OCI-LY7 (cell line): ENCODE measurements at regions not wholly inside any gene's neighbourhood (a gene's known extent, or its start where the extent isn't known, plus 50 kb on each side); places are given as distances from the start of the nearest gene placed in this dataset.

Experiments used
- BruUV-seq: library from RNA; stranded (reverse); fragments of 400-500 nt; replicated peaks from 2 replicates; lab custom pipeline; 2021; lab: Mats Ljungman, UMichigan
- CTCF ChIA-PET: fragments of 300-600 bp; sonication (Branson Sonifier 250); formaldehyde crosslinking; loops from one replicate; lab custom pipeline; 2022; ENCODE audit warnings: antibody characterized with exemption; ENCODE audit not compliant: unreplicated experiment; lab: Charles Lee
- POLR2A ChIA-PET: fragments of 300-600 bp; sonication (Branson Sonifier 250); formaldehyde crosslinking; loops from one replicate; lab custom pipeline; 2022; ENCODE audit warnings: antibody characterized with exemption; lab: Charles Lee
- DNase-seq: peaks from one replicate; pipeline ENCODE4 v3.0.0-alpha.2; 2015; ENCODE audit warnings: low spot score
- H2AFZ ChIP-seq: fragments of 200-600 bp; sonication (generic), shearing (Covaris generic); 2 replicates; pipeline ENCODE4 v1.6.1; 2014; ENCODE audit warnings: mild to moderate bottlenecking, antibody characterized with exemption, low read length, moderate library complexity
- H3K27ac ChIP-seq: fragments of 200-600 bp; sonication (generic); 2 replicates; pipeline ENCODE4 v1.5.1; 2014; ENCODE audit warnings: mixed run types, low read depth, mild to moderate bottlenecking, moderate library complexity, low read length, inconsistent platforms; ENCODE audit not compliant: poor library complexity, severe bottlenecking
- H3K36me3 ChIP-seq: fragments of 200-600 bp; sonication (generic); 2 replicates; pipeline ENCODE4 v1.6.1; 2014; ENCODE audit warnings: mild to moderate bottlenecking, antibody characterized with exemption, low read length, moderate library complexity, mixed read lengths; ENCODE audit not compliant: insufficient read depth
- H3K4me1 ChIP-seq: fragments of 200-600 bp; sonication (generic); 2 replicates; pipeline ENCODE4 v1.5.1; 2014; ENCODE audit warnings: mild to moderate bottlenecking, low read length; ENCODE audit not compliant: insufficient read depth, poor library complexity, severe bottlenecking
- H3K4me2 ChIP-seq: fragments of 200-600 bp; sonication (generic); 2 replicates; pipeline ENCODE4 v1.6.1; 2014; ENCODE audit warnings: mild to moderate bottlenecking, low read length
- H3K4me3 ChIP-seq: fragments of 200-600 bp; sonication (generic); 2 replicates; pipeline ENCODE4 v1.5.1; 2014; ENCODE audit warnings: mild to moderate bottlenecking, low read depth, low read length; ENCODE audit not compliant: poor library complexity, severe bottlenecking
- H3K79me2 ChIP-seq: fragments of 200-600 bp; sonication (generic); 2 replicates; pipeline ENCODE4 v1.6.1; 2016; ENCODE audit warnings: low read depth, mild to moderate bottlenecking, low read length, moderate library complexity, mixed read lengths; ENCODE audit not compliant: insufficient read depth
- H3K9me2 ChIP-seq: fragments of 200-600 bp; sonication (generic); 2 replicates; pipeline ENCODE4 v1.6.1; 2016; ENCODE audit warnings: mild to moderate bottlenecking, low read length, mixed read lengths; ENCODE audit not compliant: insufficient read depth
- H3K9me3 ChIP-seq: fragments of 200-600 bp; sonication (generic); 2 replicates; pipeline ENCODE4 v1.6.1; 2014; ENCODE audit warnings: mild to moderate bottlenecking, mixed run types, low read length, mixed read lengths
- H4K20me1 ChIP-seq: fragments of 200-600 bp; sonication (generic); 2 replicates; pipeline ENCODE4 v1.6.1; 2014; ENCODE audit warnings: mild to moderate bottlenecking, antibody characterized with exemption, low read length, moderate library complexity, mixed read lengths; ENCODE audit not compliant: insufficient read depth
- CTCF ChIP-seq: fragments of 200-600 bp; sonication (generic); conservative IDR thresholded peaks from 2 replicates; pipeline ENCODE4 v1.5.1; 2014; ENCODE audit warnings: mild to moderate bottlenecking, antibody characterized with exemption, low read length, moderate library complexity, mixed read lengths
- EZH2phosphoT487 ChIP-seq: fragments of 200-600 bp; sonication (generic); IDR thresholded peaks from 2 replicates; pipeline ENCODE4 v1.6.1; 2018; ENCODE audit warnings: low read depth, borderline replicate concordance, mild to moderate bottlenecking, mixed run types, antibody characterized with exemption, low read length, moderate library complexity, mixed read lengths
- intact Hi-C: fragments of 100-400 bp; cut with micrococcal nuclease; formaldehyde crosslinking; loops from one replicate; pipeline ENCODE4 v1.10.0; 2022; ENCODE audit not compliant: unreplicated experiment

GRCh38 chr4:180650273-180650672 lies 1592.9 kb upstream of the TENM3 start:
- no peak overlapping the region for H3K4me3 ChIP-seq
- no peaks in the 10 kb centered on the region for H3K79me2 ChIP-seq
- no peaks in the 10 kb centered on the region for H4K20me1 ChIP-seq
- H3K4me1 ChIP-seq = no peaks in the 10 kb centered on the region
- no peak for DNase-seq
- CTCF ChIA-PET = no interaction called here
- intact Hi-C loops = no loop called here
- H3K27ac ChIP-seq = no peak overlapping the region
- H3K36me3 ChIP-seq = no peaks in the 10 kb centered on the region
- H3K9me3 ChIP-seq = no peaks in the 10 kb centered on the region
- no peaks in the 10 kb centered on the region for H3K9me2 ChIP-seq
- no TSS peak for BruUV-seq
- no peak overlapping the region for H3K4me2 ChIP-seq
- H2AFZ ChIP-seq = no peak overlapping the region
- TF ChIP-seq EZH2phosphoT487 = no peak
- no peak for TF ChIP-seq CTCF
- POLR2A ChIA-PET = no interaction called here

GRCh38 chr4:180652533-180652932 lies 1590.7 kb upstream of the TENM3 start:
- intact Hi-C loops = no loop called here
- Histone ChIP-seq H3K9me2 (no peaks in the 10 kb centered on the region), H4K20me1 (no peaks in the 10 kb centered on the region), H3K36me3 (no peaks in the 10 kb centered on the region), H3K27ac (no peak overlapping the region), H3K9me3 (no peaks in the 10 kb centered on the region), H3K4me2 (no peak overlapping the region), H2AFZ (no peak overlapping the region), H3K79me2 (no peaks in the 10 kb centered on the region), H3K4me3 (no peak overlapping the region), H3K4me1 (no peaks in the 10 kb centered on the region)
- ChIA-PET CTCF (no interaction called here), POLR2A (no interaction called here)
- TF ChIP-seq CTCF (no peak), EZH2phosphoT487 (no peak)
- BruUV-seq = no TSS peak
- no peak for DNase-seq

GRCh38 chr4:180655886-180656285 lies 1587.3 kb upstream of the TENM3 start:
- Histone ChIP-seq H3K36me3 (no peaks in the 10 kb centered on the region), H3K4me1 (no peaks in the 10 kb centered on the region), H3K79me2 (no peaks in the 10 kb centered on the region), H3K9me2 (no peaks in the 10 kb centered on the region), H2AFZ (no peak overlapping the region), H3K27ac (no peak overlapping the region), H3K4me3 (no peak overlapping the region), H3K9me3 (no peaks in the 10 kb centered on the region), H4K20me1 (no peaks in the 10 kb centered on the region), H3K4me2 (no peak overlapping the region)
- no TSS peak for BruUV-seq
- ChIA-PET CTCF (interaction anchor here (0.9 kb wide), 1 partner anchor 12 kb away, joined by 3 read pairs; no protein-coding TSS in a partner anchor), POLR2A (interaction anchor here (0.7 to 2.7 kb wide), 3 partner anchors 13 to 23 kb away, joined by 3 to 11 read pairs (median 4); no protein-coding TSS in a partner anchor)
- intact Hi-C loops = no loop called here
- TF ChIP-seq CTCF = no peak
- no peak for TF ChIP-seq EZH2phosphoT487
- no peak for DNase-seq
